HG02798 (cell line): ENCODE measurements at regions not wholly inside any gene's neighbourhood (a gene's known extent, or its start where the extent isn't known, plus 50 kb on each side); places are given as distances from the start of the nearest gene placed in this dataset.

Experiments
- ATAC-seq: cut with Tn5 transposase; IDR thresholded peaks from one replicate; pipeline ENCODE4 v1.9.1; 2021; ENCODE audit warnings: mild to moderate bottlenecking; ENCODE audit not compliant: unreplicated experiment, poor library complexity

GRCh38 chr13:78816154-78816553 lies 157.2 kb upstream of the OBI1 start:
- ATAC-seq: no peak

- ATAC-seq: peak; percentile 81
These were observed 147.5 kb upstream of the OBI1 start for GRCh38 chr13:78806457-78806856.

GRCh38 chr13:78802912-78803311 lies 144.0 kb upstream of the OBI1 start:
- ATAC-seq: no peak

GRCh38 chr13:78787190-78787589 lies 128.2 kb upstream of the OBI1 start:
- no peak for ATAC-seq

GRCh38 chr13:78786459-78786858 lies 127.5 kb upstream of the OBI1 start:
- ATAC-seq: no peak

- ATAC-seq: no peak
These were observed 126.8 kb upstream of the OBI1 start for GRCh38 chr13:78785764-78786163.

- no peak for ATAC-seq
These were observed 125.2 kb upstream of the OBI1 start for GRCh38 chr13:78784014-78784750.

GRCh38 chr13:78780708-78781107 lies 121.8 kb upstream of the OBI1 start:
- no peak for ATAC-seq

- no peak for ATAC-seq
These were observed 120.7 kb upstream of the OBI1 start for GRCh38 chr13:78779608-78780007.

GRCh38 chr13:78777976-78778375 lies 119.0 kb upstream of the OBI1 start:
- ATAC-seq: no peak

- no peak for ATAC-seq
These were observed 118.4 kb upstream of the OBI1 start for GRCh38 chr13:78777396-78777795.

GRCh38 chr13:78772933-78773332 lies 114.0 kb upstream of the OBI1 start:
- ATAC-seq: no peak

GRCh38 chr13:78770601-78771000 lies 111.6 kb upstream of the OBI1 start:
- no peak for ATAC-seq

- no peak for ATAC-seq
These were observed 110.0 kb upstream of the OBI1 start for GRCh38 chr13:78768950-78769349.

GRCh38 chr13:78764665-78765064 lies 105.7 kb upstream of the OBI1 start:
- ATAC-seq: no peak

- ATAC-seq: no peak
These were observed 103.9 kb upstream of the OBI1 start for GRCh38 chr13:78762825-78763224.

- no peak for ATAC-seq
These were observed 100.7 kb upstream of the OBI1 start for GRCh38 chr13:78759704-78760103.

- no peak for ATAC-seq
These were observed 99.6 kb upstream of the OBI1 start for GRCh38 chr13:78758549-78758948.

GRCh38 chr13:78753435-78753834 lies 94.5 kb upstream of the OBI1 start:
- ATAC-seq: no peak

GRCh38 chr13:78750735-78751134 lies 91.8 kb upstream of the OBI1 start:
- no peak for ATAC-seq

GRCh38 chr13:78743973-78744372 lies 85.0 kb upstream of the OBI1 start:
- no peak for ATAC-seq

GRCh38 chr13:78742659-78743058 lies 83.7 kb upstream of the OBI1 start:
- ATAC-seq: no peak

- no peak for ATAC-seq
These were observed 77.2 kb upstream of the OBI1 start for GRCh38 chr13:78736142-78736541.
